H1 (cell line): ENCODE measurements at regions not wholly inside any gene's neighbourhood (a gene's known extent, or its start where the extent isn't known, plus 50 kb on each side); places are given as distances from the start of the nearest gene placed in this dataset.

Source experiments
- CTCF ChIA-PET: fragments of 300-600 bp; sonication (Branson Sonifier 250); formaldehyde crosslinking; loops from one replicate; lab custom pipeline; 2021; ENCODE audit not compliant: partially characterized antibody; lab: Charles Lee
- POLR2A ChIA-PET: fragments of 300-600 bp; sonication (Branson Sonifier 250); formaldehyde crosslinking; loops from one replicate; lab custom pipeline; 2021; ENCODE audit warnings: inconsistent platforms; ENCODE audit not compliant: partially characterized antibody; lab: Charles Lee
- DNase-seq, 2 experiments: peaks; one replicate each; pipeline versions ENCODE4 v3.0.0 to v3.0.0-alpha.2; 2010 to 2022; ENCODE audit warnings: low spot score in 2 of 2, low read depth in 1 of 2, mixed read lengths in 1 of 2
- FAIRE-seq: peaks from 2 replicates; lab custom pipeline; 2011; peaks lifted over from hg19 to GRCh38; lab: Jason Lieb, UNC
- H2AFZ ChIP-seq: 2 replicates; pipeline ENCODE4 v1.8.1; 2012; ENCODE audit warnings: low read length, inconsistent platforms
- H2AK5ac ChIP-seq: 2 replicates; pipeline ENCODE4 v1.6.1; 2013; ENCODE audit warnings: low read depth, low read length
- H2BK120ac ChIP-seq: replicated peaks from 2 replicates; pipeline ENCODE3; 2013; ENCODE audit warnings: low read depth, low read length, inconsistent platforms
- H2BK12ac ChIP-seq: 2 replicates; pipeline ENCODE4 v1.6.1; 2013; ENCODE audit warnings: low read depth, low read length
- H2BK15ac ChIP-seq: 2 replicates; pipeline ENCODE4 v1.6.1; 2013; ENCODE audit warnings: low read length
- H2BK20ac ChIP-seq: 2 replicates; pipeline ENCODE4 v1.6.1; 2013; ENCODE audit warnings: low read length
- H2BK5ac ChIP-seq: 2 replicates; pipeline ENCODE4 v1.6.1; 2013; ENCODE audit warnings: low read depth, low read length
- H3K14ac ChIP-seq: 2 replicates; pipeline ENCODE4 v1.6.1; 2013; ENCODE audit warnings: inconsistent platforms; ENCODE audit not compliant: insufficient read length
- H3K18ac ChIP-seq: 2 replicates; pipeline ENCODE4 v1.6.1; 2013; ENCODE audit warnings: low read length; ENCODE audit errors: extremely low read depth
- H3K23ac ChIP-seq: 2 replicates; pipeline ENCODE4 v1.6.1; 2013; ENCODE audit warnings: inconsistent platforms; ENCODE audit not compliant: insufficient read length
- H3K23me2 ChIP-seq: 2 replicates; pipeline ENCODE4 v1.6.1; 2013; ENCODE audit warnings: low read depth, low read length
- H3K27ac ChIP-seq: 2 replicates; pipeline ENCODE4 v1.6.1; 2011; ENCODE audit warnings: low read depth, low read length, inconsistent platforms
- H3K27me3 ChIP-seq, 4 experiments: replicated peaks in 1 of 4; 1 replicate in 1 of 4; 2 replicates in 3 of 4; pipeline versions ENCODE4 v1.6.1 to v1.8.1; 2011 to 2013; ENCODE audit warnings: low read length in 3 of 4, mild to moderate bottlenecking in 3 of 4, inconsistent platforms in 2 of 4, mixed read lengths in 2 of 4, moderate library complexity in 1 of 4; ENCODE audit not compliant: control insufficient read depth in 3 of 4, insufficient read depth in 3 of 4; ENCODE audit errors: extremely low read depth in 1 of 4
- H3K36me3 ChIP-seq, 4 experiments: 2 replicates each; pipeline versions ENCODE4 v1.6.1 to v1.8.1; 2011 to 2013; ENCODE audit warnings: mild to moderate bottlenecking in 4 of 4, low read length in 3 of 4, moderate library complexity in 2 of 4, control low read depth in 1 of 4, inconsistent platforms in 1 of 4; ENCODE audit not compliant: insufficient read depth in 4 of 4, control insufficient read depth in 2 of 4
- H3K4ac ChIP-seq: replicated peaks from 2 replicates; pipeline ENCODE3; 2013; ENCODE audit warnings: low read length, low read depth, mixed read lengths, inconsistent platforms; ENCODE audit not compliant: insufficient read length
- H3K4me1 ChIP-seq, 4 experiments: replicated peaks in 1 of 4; 1 replicate in 1 of 4; 2 replicates in 3 of 4; pipeline versions ENCODE4 v1.6.1 to v1.8.1; 2011 to 2013; ENCODE audit warnings: low read length in 3 of 4, inconsistent platforms in 2 of 4, mixed read lengths in 1 of 4; ENCODE audit not compliant: insufficient read depth in 4 of 4, control insufficient read depth in 3 of 4
- H3K4me2 ChIP-seq, 2 experiments: 2 replicates each; pipeline versions ENCODE4 v1.6.1 to v1.8.1; 2011 to 2013; ENCODE audit warnings: low read depth in 2 of 2, low read length in 2 of 2, control low read depth in 1 of 2, inconsistent platforms in 1 of 2, mild to moderate bottlenecking in 1 of 2; ENCODE audit not compliant: insufficient read depth in 1 of 2
- H3K4me3 ChIP-seq, 4 experiments: fragments of 200-600, 300-600 bp in 1 of 4; sonication (generic), shearing (Covaris generic), sonication (Bioruptor Twin) in 1 of 4; 2 replicates each; pipeline versions ENCODE4 v1.5.1 to v1.8.1; 2011 to 2016; ENCODE audit warnings: low read length in 4 of 4, low read depth in 3 of 4, control low read depth in 2 of 4, inconsistent platforms in 2 of 4, mild to moderate bottlenecking in 2 of 4, mixed read lengths in 1 of 4, moderate library complexity in 1 of 4; ENCODE audit not compliant: insufficient read depth in 2 of 4; ENCODE audit errors: extremely low read depth in 1 of 4
- H3K56ac ChIP-seq: replicated peaks from 2 replicates; pipeline ENCODE3; 2013; ENCODE audit warnings: low read depth, mild to moderate bottlenecking, mixed read lengths, low read length, inconsistent platforms; ENCODE audit not compliant: insufficient read length
- H3K79me1 ChIP-seq: 2 replicates; pipeline ENCODE4 v1.6.1; 2013; ENCODE audit warnings: low read depth, low read length, control low read depth
- H3K79me2 ChIP-seq, 2 experiments: 2 replicates each; pipeline versions ENCODE4 v1.6.1 to v1.8.1; 2012 to 2013; ENCODE audit warnings: low read length in 2 of 2, mild to moderate bottlenecking in 2 of 2, inconsistent platforms in 1 of 2; ENCODE audit not compliant: insufficient read depth in 2 of 2, control insufficient read depth in 1 of 2
- H3K9ac ChIP-seq, 4 experiments: replicated peaks in 1 of 4; 1 replicate in 1 of 4; 2 replicates in 3 of 4; pipeline versions ENCODE4 v1.6.1 to v1.8.1; 2011 to 2013; ENCODE audit warnings: low read depth in 3 of 4, low read length in 3 of 4, control low read depth in 2 of 4, mild to moderate bottlenecking in 2 of 4, moderate library complexity in 2 of 4, inconsistent platforms in 1 of 4; ENCODE audit errors: extremely low read depth in 1 of 4
- H3K9me3 ChIP-seq, 2 experiments: 2 replicates each; pipeline versions ENCODE4 v1.6.1 to v1.8.1; 2012 to 2013; ENCODE audit warnings: mild to moderate bottlenecking in 2 of 2, moderate library complexity in 2 of 2, control low read depth in 1 of 2, inconsistent platforms in 1 of 2, low read depth in 1 of 2, low read length in 1 of 2, mixed read lengths in 1 of 2; ENCODE audit not compliant: insufficient read depth in 2 of 2
- H4K20me1 ChIP-seq, 2 experiments: replicated peaks in 1 of 2; 2 replicates each; pipeline versions ENCODE3 to v1.8.1; 2011 to 2013; ENCODE audit warnings: inconsistent platforms in 2 of 2, low read length in 2 of 2, mild to moderate bottlenecking in 1 of 2; ENCODE audit not compliant: insufficient read depth in 2 of 2, control insufficient read depth in 1 of 2
- H4K5ac ChIP-seq: 2 replicates; pipeline ENCODE4 v1.6.1; 2013; ENCODE audit warnings: low read length, low read depth, mixed read lengths, inconsistent platforms; ENCODE audit not compliant: insufficient read length
- H4K8ac ChIP-seq: 2 replicates; pipeline ENCODE4 v1.8.0; 2013; ENCODE audit warnings: mild to moderate bottlenecking, moderate library complexity, low read length, inconsistent platforms; ENCODE audit not compliant: insufficient read depth; ENCODE audit errors: extremely low read depth
- H4K91ac ChIP-seq: replicated peaks from 2 replicates; pipeline ENCODE3; 2013; ENCODE audit warnings: low read length, mixed read lengths, inconsistent platforms; ENCODE audit not compliant: insufficient read length
- BACH1 ChIP-seq: IDR thresholded peaks from 2 replicates; pipeline ENCODE4 v1.6.1; 2012; ENCODE audit warnings: low read length, improper control_type of control experiment
- BCL11A ChIP-seq, 2 experiments: IDR thresholded peaks; one replicate each; pipeline ENCODE4 v1.6.1; 2011; ENCODE audit warnings: low read depth in 2 of 2, low read length in 2 of 2, mild to moderate bottlenecking in 2 of 2
- CBX8 ChIP-seq: fragments of 300-800, 300-1000 bp; sonication (generic); IDR thresholded peaks from 2 replicates; pipeline ENCODE4 v1.7.1; 2016; ENCODE audit warnings: low read depth, low read length, borderline replicate concordance
- CREB1 ChIP-seq: IDR thresholded peaks from 2 replicates; pipeline ENCODE4 v1.6.1; 2012; ENCODE audit warnings: inconsistent platforms
- KDM1A ChIP-seq: fragments of 200-600, 300-600 bp; sonication (generic); IDR thresholded peaks from 2 replicates; pipeline ENCODE4 v1.7.1; 2016; ENCODE audit warnings: mild to moderate bottlenecking, low read length, borderline replicate concordance
- KDM5A ChIP-seq: fragments of 200-600 bp; IDR thresholded peaks from 2 replicates; pipeline ENCODE4 v1.7.1; 2012; ENCODE audit warnings: mild to moderate bottlenecking, low read length, inconsistent platforms, mixed read lengths
- NANOG ChIP-seq: IDR thresholded peaks from 2 replicates; pipeline ENCODE4 v1.6.1; 2011; ENCODE audit warnings: low read length, low read depth, mild to moderate bottlenecking, inconsistent platforms; ENCODE audit not compliant: insufficient read depth, poor library complexity, severe bottlenecking
- NRF1 ChIP-seq: IDR thresholded peaks from 2 replicates; pipeline ENCODE4 v1.6.1; 2011; ENCODE audit warnings: mild to moderate bottlenecking, low read depth, low read length, improper control_type of control experiment
- POLR2AphosphoS5 ChIP-seq: IDR thresholded peaks from 2 replicates; pipeline ENCODE4 v1.6.1; 2011; ENCODE audit warnings: low read depth, low read length
- RXRA ChIP-seq: IDR thresholded peaks from 2 replicates; pipeline ENCODE4 v1.6.1; 2011; ENCODE audit warnings: low read depth, mild to moderate bottlenecking, low read length, moderate library complexity; ENCODE audit not compliant: insufficient read depth
- SP2 ChIP-seq: IDR thresholded peaks from 2 replicates; pipeline ENCODE4 v1.6.1; 2012; ENCODE audit warnings: mild to moderate bottlenecking, low read length, inconsistent platforms
- SUZ12 ChIP-seq: fragments of 200-600 bp; sonication (generic); IDR thresholded peaks from 2 replicates; pipeline ENCODE4 v1.6.1; 2012; ENCODE audit warnings: mild to moderate bottlenecking, inconsistent platforms, low read length, moderate library complexity, mixed read lengths
- TAF7 ChIP-seq: optimal IDR thresholded peaks from 2 replicates; pipeline ENCODE3; 2011; ENCODE audit warnings: low read depth, mild to moderate bottlenecking, inconsistent platforms, low read length, moderate library complexity, borderline replicate concordance
- YY1 ChIP-seq: IDR thresholded peaks from 2 replicates; pipeline ENCODE4 v1.6.1; 2011; ENCODE audit warnings: low read depth, mild to moderate bottlenecking, low read length
- WGBS, 2 experiments: shearing (Covaris generic) in 1 of 2; methylation state at CpG; one replicate each; pipeline versions ENCODE4 v1.1.6 to v1.1.7; 2013 to 2015; ENCODE audit warnings: low lambda C conversion rate in 2 of 2, mixed read lengths in 2 of 2, inconsistent platforms in 1 of 2, low coverage in 1 of 2, missing lambda C conversion rate in 1 of 2; ENCODE audit not compliant: insufficient replicate concordance in 2 of 2, insufficient coverage in 1 of 2, insufficient read length in 1 of 2; ENCODE audit errors: extremely low coverage in 1 of 2, missing lambda C conversion rate in 1 of 2; 5-methylcytosine and 5-hydroxymethylcytosine counted together

DNA sequence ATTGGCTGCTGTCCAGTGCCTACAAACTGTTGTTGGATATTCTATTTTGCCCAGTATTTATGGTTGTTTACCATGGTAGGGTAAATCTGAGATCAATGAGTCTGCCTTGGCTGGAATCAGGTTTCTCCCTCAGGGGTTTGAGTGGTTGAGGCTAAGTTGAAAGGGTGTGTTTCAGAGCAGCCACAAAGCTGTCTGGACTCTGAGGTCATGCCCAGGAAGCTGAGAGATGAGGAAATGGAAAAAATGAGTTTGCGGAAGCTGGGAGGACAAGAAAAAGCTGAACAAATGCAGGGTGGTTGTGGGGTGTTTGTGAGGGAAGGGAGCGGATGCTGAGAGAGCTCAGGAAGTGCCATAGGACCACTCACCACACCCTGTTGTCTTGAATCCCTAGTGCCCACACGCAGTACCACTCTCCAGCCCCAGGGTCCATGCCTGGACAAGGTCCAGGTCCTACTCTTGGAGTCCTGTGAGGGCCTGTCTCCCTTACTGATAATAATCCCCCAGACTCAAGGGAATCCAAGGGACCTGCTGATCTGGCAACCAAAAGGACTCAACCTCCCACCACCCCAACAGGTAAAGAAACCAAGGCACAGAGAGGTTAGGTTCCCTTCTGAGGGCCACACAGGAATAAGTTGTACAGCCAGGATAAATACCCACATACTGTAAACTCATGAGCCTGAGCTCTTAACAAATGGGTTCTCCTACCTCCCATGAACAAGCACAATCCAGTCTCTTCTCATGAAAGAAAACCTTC is 81.6 kb downstream of the PPCDC start:
- no peak overlapping the region for H3K14ac ChIP-seq
- no peaks in the 10 kb centered on the region for H3K36me3 ChIP-seq
- H4K8ac ChIP-seq = no peak overlapping the region; the same call in 1 of the 2 replicates
- H3K79me2 ChIP-seq = no peaks in the 10 kb centered on the region
- no peak overlapping the region for H4K5ac ChIP-seq
- no peak overlapping the region for H3K4me2 ChIP-seq
- no peak overlapping the region for H2BK12ac ChIP-seq
- H3K56ac ChIP-seq = no peak overlapping the region
- no peaks in the 10 kb centered on the region for H3K4me1 ChIP-seq
- no peak for FAIRE-seq
- DNase-seq = no peak
- no peak overlapping the region for H2AK5ac ChIP-seq
- H2BK120ac ChIP-seq = no peak overlapping the region
- no peaks in the 10 kb centered on the region for H3K79me1 ChIP-seq
- no peaks in the 10 kb centered on the region for H4K20me1 ChIP-seq
- H4K91ac ChIP-seq = no peak overlapping the region
- no peak overlapping the region for H2AFZ ChIP-seq
- H2BK20ac ChIP-seq = no peak overlapping the region
- WGBS, 2 experiments = 77 to 100% methylated on average over 1 to 3 of the region's 3 CpGs
- CTCF ChIA-PET = interaction anchor here (0.6 to 1.7 kb wide), 4 partner anchors 9 to 1471 kb away, joined by 3 to 5 read pairs (median 4); no protein-coding TSS in a partner anchor
- no peak overlapping the region for H3K4ac ChIP-seq
- H3K9me3 ChIP-seq = no peaks in the 10 kb centered on the region
- H3K9ac ChIP-seq = no peak overlapping the region
- POLR2A ChIA-PET = no interaction called here
- H3K23ac ChIP-seq = no peak overlapping the region
- H3K27ac ChIP-seq = no peak overlapping the region
- no peaks in the 10 kb centered on the region for H3K23me2 ChIP-seq
- no peaks in the 10 kb centered on the region; a peak in 1 of 7 replicates for H3K27me3 ChIP-seq
- H2BK5ac ChIP-seq = no peak overlapping the region
- H2BK15ac ChIP-seq = no peak overlapping the region
- H3K18ac ChIP-seq = no peak overlapping the region
- H3K4me3 ChIP-seq = no peak overlapping the region
- TF ChIP-seq CBX8 (no peak), TAF7 (no peak), BACH1 (no peak), POLR2AphosphoS5 (no peak), CREB1 (no peak), KDM5A (no peak), SP2 (no peak), KDM1A (no peak), SUZ12 (no peak), NANOG (no peak), NRF1 (no peak), YY1 (no peak), BCL11A (IDR thresholded peaks at IDR 0.05; ENCODE audit: low read depth in 2 of 2, low read length in 2 of 2) (no peak), RXRA (no peak)
